ENCODE measurements at regions not wholly inside any gene's neighbourhood (a gene's known extent, or its start where the extent isn't known, plus 50 kb on each side); places are given as distances from the start of the nearest gene placed in this dataset.

- no peak for ATAC-seq
- TF ChIP-seq CTCF (IDR thresholded peaks at IDR 0.05): no peak
- Histone ChIP-seq H3K27me3 (no peaks in the 10 kb centered on the region), H3K4me1 (no peaks in the 10 kb centered on the region), H3K36me3 (no peaks in the 10 kb centered on the region), H3K27ac (no peak overlapping the region), H3K4me3 (no peak overlapping the region), H3K9me3 (no peaks in the 10 kb centered on the region)
- intact Hi-C loops (cut with DNase I): no loop called here
- DNase-seq: no peak
Observed at GRCh38 chr7:68547799-68548198, 1050.5 kb upstream of the AUTS2 start.

- no peaks in the 10 kb centered on the region for H3K36me3 ChIP-seq
- ATAC-seq: no peak
- no peaks in the 10 kb centered on the region for H3K9me3 ChIP-seq
- no peak overlapping the region for H3K27ac ChIP-seq
- H3K27me3 ChIP-seq: no peaks in the 10 kb centered on the region
- H3K4me1 ChIP-seq: no peaks in the 10 kb centered on the region
- DNase-seq: no peak
- no peak overlapping the region for H3K4me3 ChIP-seq
- intact Hi-C loops (cut with DNase I): no loop called here
- no peak for TF ChIP-seq CTCF (IDR thresholded peaks at IDR 0.05)
Observed at GRCh38 chr7:68550027-68550426, 1048.2 kb upstream of the AUTS2 start.

DNA sequence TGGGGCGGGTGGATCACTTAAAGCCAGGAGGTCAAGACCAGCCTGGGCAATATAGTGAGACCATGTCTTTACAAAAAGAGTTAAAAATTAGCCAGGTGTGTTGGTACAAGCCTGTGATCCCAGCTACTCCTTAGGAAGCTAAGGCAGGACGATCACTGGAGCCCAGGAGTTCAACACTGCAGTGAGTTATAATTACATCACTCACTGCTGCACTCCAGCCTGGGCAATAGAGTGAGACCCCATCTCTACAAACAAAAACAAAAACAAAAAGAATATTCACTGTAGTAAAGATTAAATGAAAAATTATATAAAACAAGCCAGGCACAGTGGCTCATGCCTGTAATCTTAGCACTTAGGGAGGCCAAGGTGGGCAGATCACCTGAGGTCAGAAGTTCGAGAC is 1047.6 kb upstream of the AUTS2 start:
- no peak overlapping the region for H3K4me3 ChIP-seq
- DNase-seq: no peak
- H3K27ac ChIP-seq: no peak overlapping the region
- intact Hi-C loops (cut with DNase I): no loop called here
- H3K27me3 ChIP-seq: no peaks in the 10 kb centered on the region
- no peak for ATAC-seq
- H3K4me1 ChIP-seq: no peaks in the 10 kb centered on the region
- H3K9me3 ChIP-seq: no peaks in the 10 kb centered on the region
- no peak for TF ChIP-seq CTCF (IDR thresholded peaks at IDR 0.05)
- H3K36me3 ChIP-seq: no peaks in the 10 kb centered on the region

DNA sequence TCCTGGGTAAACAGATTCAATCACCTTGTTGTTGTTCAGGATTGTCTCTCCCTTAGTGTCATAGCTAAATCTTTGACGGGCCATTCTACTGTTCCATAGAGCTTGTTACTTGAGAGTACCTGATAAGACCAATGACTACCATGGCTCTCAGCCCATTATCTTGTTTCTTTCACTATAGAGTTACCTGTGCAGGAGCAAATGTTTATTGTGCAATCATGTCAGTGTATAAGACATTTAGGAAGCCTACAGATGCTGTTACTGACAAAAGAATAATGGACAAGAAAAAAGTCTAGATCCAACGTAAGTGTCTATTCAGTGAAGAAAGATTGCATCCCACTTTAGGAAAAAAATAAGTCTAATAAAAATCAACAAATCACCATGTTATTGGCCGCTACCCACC is 1041.7 kb upstream of the AUTS2 start:
- TF ChIP-seq CTCF (IDR thresholded peaks at IDR 0.05): no peak
- no peak overlapping the region for H3K27ac ChIP-seq
- no peak overlapping the region for H3K4me3 ChIP-seq
- ATAC-seq (no peak), DNase-seq (no peak)
- H3K36me3 ChIP-seq: no peaks in the 10 kb centered on the region
- intact Hi-C loops (cut with DNase I): no loop called here
- H3K27me3 ChIP-seq: no peaks in the 10 kb centered on the region
- H3K9me3 ChIP-seq: peaks cover 0 to 2% of the 10 kb centered on the region in 2 donors
- H3K4me1 ChIP-seq: no peaks in the 10 kb centered on the region

GRCh38 chr7:68559518-68559917 is 1038.8 kb upstream of the AUTS2 start:
- H3K9me3 ChIP-seq: peaks cover 0 to 2% of the 10 kb centered on the region in 2 donors
- TF ChIP-seq CTCF (IDR thresholded peaks at IDR 0.05): no peak
- no peak overlapping the region for H3K27ac ChIP-seq
- H3K36me3 ChIP-seq: no peaks in the 10 kb centered on the region
- ATAC-seq (no peak), DNase-seq (no peak)
- intact Hi-C loops (cut with DNase I): no loop called here
- H3K27me3 ChIP-seq: no peaks in the 10 kb centered on the region
- no peaks in the 10 kb centered on the region for H3K4me1 ChIP-seq
- no peak overlapping the region for H3K4me3 ChIP-seq
